ENCODE measurements at regions not wholly inside any gene's neighbourhood (a gene's known extent, or its start where the extent isn't known, plus 50 kb on each side); places are given as distances from the start of the nearest gene placed in this dataset.

DNA sequence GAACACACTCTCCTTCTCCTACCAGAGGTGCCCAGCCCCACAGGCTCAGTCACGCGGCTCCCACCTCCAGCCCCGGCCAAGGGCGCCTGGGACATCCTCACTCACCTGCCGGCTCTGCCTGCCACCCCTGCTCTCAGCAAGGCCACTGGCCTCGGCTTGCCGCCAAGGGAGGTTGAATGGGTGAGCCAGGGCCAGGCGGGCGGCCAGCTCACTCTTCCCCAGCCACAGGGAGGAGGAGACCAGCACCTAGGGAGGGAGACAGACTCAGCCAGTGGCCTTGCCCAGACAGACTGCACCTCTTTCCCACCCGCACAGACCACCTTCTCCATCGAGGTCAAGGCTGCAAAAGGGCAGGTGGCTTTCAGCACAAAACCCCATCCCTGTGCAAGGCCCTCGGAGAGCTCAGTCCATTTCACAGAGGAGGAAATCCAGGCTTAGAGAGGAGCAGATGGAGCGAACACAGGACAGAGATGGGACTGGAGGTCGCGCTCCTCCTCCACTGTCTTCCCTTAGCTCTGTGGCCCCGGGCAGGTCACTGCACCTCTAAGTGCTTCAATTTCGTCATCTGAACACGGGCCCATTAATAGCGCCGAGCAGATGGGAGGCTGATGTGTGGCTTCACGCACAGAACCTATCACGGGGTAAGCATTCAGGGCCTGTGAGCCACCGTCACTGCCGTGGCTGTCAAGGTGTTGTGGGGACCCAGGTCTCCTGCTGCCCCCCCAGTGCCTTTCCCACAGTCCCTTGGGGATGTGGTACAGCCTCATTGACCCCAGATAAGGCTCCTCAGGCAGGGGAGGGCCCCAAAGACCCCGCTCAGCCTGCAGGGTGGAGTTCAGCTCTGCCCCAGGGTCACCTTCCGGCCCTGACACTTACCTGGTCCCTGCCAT is 56.1 kb downstream of the RMI2 start:
- TF ChIP-seq, protein P1, sequence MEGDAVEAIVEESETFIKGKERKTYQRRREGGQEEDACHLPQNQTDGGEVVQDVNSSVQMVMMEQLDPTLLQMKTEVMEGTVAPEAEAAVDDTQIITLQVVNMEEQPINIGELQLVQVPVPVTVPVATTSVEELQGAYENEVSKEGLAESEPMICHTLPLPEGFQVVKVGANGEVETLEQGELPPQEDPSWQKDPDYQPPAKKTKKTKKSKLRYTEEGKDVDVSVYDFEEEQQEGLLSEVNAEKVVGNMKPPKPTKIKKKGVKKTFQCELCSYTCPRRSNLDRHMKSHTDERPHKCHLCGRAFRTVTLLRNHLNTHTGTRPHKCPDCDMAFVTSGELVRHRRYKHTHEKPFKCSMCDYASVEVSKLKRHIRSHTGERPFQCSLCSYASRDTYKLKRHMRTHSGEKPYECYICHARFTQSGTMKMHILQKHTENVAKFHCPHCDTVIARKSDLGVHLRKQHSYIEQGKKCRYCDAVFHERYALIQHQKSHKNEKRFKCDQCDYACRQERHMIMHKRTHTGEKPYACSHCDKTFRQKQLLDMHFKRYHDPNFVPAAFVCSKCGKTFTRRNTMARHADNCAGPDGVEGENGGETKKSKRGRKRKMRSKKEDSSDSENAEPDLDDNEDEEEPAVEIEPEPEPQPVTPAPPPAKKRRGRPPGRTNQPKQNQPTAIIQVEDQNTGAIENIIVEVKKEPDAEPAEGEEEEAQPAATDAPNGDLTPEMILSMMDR (IDR thresholded peaks at IDR 0.05; ENCODE audit: low read length, missing control alignments), result no peak
- H3K4me3 ChIP-seq (replicated peaks; ENCODE audit: low read depth, low read length), result no peak overlapping the region

DNA sequence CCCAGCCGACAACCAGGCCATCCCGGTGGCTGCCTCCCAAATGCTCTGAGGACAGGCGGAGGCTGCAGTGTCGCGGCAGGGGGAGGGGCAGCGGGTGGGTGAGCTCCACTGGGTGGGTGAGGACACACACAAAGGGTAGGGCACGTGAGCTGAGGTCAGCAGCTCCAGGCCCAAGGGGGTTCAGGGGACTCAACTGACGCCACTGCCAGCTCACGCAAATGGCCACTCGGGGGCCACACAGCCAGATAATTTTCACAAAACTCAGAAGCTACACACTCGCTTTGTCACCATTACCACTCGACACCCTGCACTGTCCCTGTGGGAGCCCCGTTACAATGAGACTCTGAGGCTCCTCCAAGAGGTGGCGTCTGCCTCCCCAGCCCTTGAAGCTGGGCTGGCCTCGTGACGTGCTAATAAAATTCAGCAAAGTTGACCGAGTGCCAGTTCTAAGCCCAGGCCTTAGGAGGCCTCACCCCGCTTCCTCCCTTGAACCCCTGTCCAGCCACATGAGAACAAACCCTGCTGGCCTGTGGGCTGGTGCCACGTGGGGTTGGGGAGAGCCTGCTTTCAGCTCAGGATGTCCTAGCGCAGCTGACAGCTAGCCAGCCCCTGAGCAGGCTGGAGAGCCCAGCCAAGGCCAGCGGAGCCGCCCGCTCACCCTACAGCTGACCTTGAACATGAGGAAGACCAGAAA is 56.9 kb downstream of the RMI2 start:
- DNase-seq (ENCODE audit: low read depth), result no peak
- TF ChIP-seq, protein P1 (IDR thresholded peaks at IDR 0.05; ENCODE audit: low read length, missing control alignments), result no peak
- no peak overlapping the region for H3K4me3 ChIP-seq (replicated peaks; ENCODE audit: low read depth, low read length)

More for the DNA sequence above, 56.1 kb downstream of the RMI2 start:
- no peak for DNase-seq (ENCODE audit: low read depth)

DNA sequence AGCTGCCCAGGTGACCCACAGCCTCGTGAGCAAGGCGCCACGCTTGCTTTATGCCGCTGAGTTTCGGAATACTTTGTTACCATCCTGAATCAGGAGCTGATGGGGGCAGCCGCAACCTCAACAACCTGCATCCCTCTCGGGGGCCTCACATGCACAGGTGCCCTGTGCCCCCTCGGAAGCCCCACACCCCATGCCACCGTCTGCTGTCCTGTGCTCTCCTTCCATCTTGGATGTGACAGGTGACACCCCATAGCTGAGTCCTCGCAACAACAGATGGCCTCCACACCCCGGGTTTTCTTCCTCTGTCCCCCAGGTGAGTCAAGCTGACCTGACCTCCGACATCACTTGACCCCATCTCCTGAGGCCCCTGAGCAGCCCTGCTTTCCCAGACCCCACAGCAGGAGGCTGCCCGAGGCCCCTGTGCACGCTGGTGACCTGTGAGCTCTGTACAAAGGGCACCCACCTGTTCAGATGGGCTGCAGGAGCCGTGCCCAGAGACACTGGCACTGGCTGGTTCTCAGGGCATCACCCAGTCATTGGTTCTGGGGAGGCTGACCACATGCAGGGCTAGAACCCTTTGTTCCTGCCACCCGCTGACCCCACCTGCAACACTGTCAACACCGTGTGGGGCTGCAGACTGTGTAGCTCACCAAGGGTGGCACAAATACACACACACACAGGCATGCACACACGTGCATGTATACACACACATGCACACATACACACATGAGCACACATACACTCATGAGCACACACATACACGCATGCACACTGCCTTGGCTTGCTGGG is 57.7 kb downstream of the RMI2 start:
- TF ChIP-seq, protein P1 (IDR thresholded peaks at IDR 0.05; ENCODE audit: low read length, missing control alignments), result no peak
- DNase-seq (ENCODE audit: low read depth), result no peak
- H3K4me3 ChIP-seq (replicated peaks; ENCODE audit: low read depth, low read length), result no peak overlapping the region

DNA sequence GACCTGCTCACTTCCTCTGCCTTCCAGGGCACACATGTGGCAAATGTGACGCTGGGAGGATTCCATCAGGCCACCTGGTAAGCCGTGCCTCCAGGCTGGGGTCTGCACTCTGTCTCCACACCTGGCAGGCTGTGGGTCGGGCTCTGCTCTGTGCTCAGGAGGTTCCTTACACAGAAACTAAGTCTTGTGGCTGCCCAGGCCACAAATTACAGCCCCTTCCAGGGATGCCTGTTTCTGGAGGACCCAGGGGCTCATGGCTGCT is 58.2 kb downstream of the RMI2 start:
- H3K4me3 ChIP-seq (replicated peaks; ENCODE audit: low read depth, low read length), result no peak overlapping the region
- TF ChIP-seq, protein P1 (IDR thresholded peaks at IDR 0.05; ENCODE audit: low read length, missing control alignments), result no peak
- no peak for DNase-seq (ENCODE audit: low read depth)

DNA sequence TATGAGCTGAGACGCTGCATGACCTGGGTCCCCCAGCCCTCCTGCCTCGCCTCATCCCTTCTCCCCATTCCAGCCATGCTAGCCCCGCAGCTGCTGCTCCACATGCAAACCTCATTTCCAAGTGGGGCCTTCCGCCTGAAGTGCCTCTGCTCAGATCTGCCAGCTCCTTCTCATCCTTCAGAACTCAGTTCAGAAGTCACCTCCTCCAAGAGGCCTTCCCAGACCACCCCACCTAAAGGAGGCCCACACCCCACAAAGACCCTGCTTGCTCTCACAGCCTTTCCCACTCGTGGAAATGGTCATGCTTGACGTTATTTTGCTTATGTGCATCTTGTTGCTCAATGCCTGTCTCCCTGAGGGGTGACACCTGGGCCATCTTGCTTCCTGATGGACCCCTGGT is 58.7 kb downstream of the RMI2 start:
- H3K4me3 ChIP-seq (replicated peaks; ENCODE audit: low read depth, low read length), result no peak overlapping the region
- TF ChIP-seq, protein P1 (IDR thresholded peaks at IDR 0.05; ENCODE audit: low read length, missing control alignments), result no peak
- no peak for DNase-seq (ENCODE audit: low read depth)

DNA sequence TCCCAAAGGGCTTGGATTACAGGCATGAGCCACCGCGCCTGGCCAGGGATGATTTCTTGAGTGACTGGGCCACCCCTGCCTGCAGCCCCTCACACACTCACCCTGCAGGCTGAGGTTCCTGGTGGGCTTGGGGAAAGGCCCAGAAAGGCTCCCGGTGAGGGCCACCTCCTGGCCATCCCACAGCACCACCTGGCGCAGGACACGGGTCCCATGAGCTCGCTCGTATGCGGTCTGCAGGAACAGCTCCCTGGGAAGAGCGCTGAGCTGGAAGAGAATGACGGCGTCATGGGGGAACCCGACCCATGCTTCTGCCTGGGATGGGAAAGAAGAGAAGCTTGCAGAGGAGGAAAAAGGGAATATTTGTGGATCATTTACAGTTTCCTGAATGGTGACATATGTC is 59.3 kb downstream of the RMI2 start:
- no peak for DNase-seq (ENCODE audit: low read depth)
- TF ChIP-seq, protein P1 (IDR thresholded peaks at IDR 0.05; ENCODE audit: low read length, missing control alignments), result no peak
- H3K4me3 ChIP-seq (replicated peaks; ENCODE audit: low read depth, low read length), result no peak overlapping the region
